IMR-90 (cell line): ENCODE measurements at regions not wholly inside any gene's neighbourhood (a gene's known extent, or its start where the extent isn't known, plus 50 kb on each side); places are given as distances from the start of the nearest gene placed in this dataset.

Experiments
- ATAC-seq: fragments of 200-7000 bp; cut with Tn5 transposase; 2 replicates; pipeline ENCODE4 v1.9.1; 2020; ENCODE audit warnings: low read depth, mild to moderate bottlenecking, moderate library complexity
- BruUV-seq: library from RNA; stranded (reverse); fragments of 400-500 nt; replicated peaks from 2 replicates; lab custom pipeline; 2021; lab: Mats Ljungman, UMichigan
- CTCF ChIA-PET: fragments of 300-600 bp; formaldehyde crosslinking; extraction: SDS; loops from one replicate; lab custom pipeline; 2021; ENCODE audit warnings: antibody characterized with exemption; lab: Yijun Ruan, JAX
- POLR2A ChIA-PET: fragments of 300-600 bp; sonication (Branson Sonifier 250); formaldehyde crosslinking; loops from one replicate; lab custom pipeline; 2022; ENCODE audit warnings: antibody characterized with exemption; ENCODE audit not compliant: unreplicated experiment; lab: Charles Lee
- DNase-seq: peaks from one replicate; pipeline ENCODE4 v3.0.0; 2013
- H2AFZ ChIP-seq: replicated peaks from 2 replicates; pipeline ENCODE3; 2013; ENCODE audit warnings: low read length, mild to moderate bottlenecking; ENCODE audit not compliant: poor library complexity
- H2AK5ac ChIP-seq: 2 replicates; pipeline ENCODE4 v1.6.1; 2013; ENCODE audit warnings: low read depth, low read length, inconsistent platforms
- H2AK9ac ChIP-seq: replicated peaks from 2 replicates; pipeline ENCODE3; 2013; ENCODE audit warnings: mild to moderate bottlenecking, low read depth, low read length, moderate library complexity; ENCODE audit not compliant: poor library complexity
- H2BK120ac ChIP-seq: 2 replicates; pipeline ENCODE4 v1.6.1; 2013; ENCODE audit warnings: low read depth, low read length, inconsistent platforms
- H2BK15ac ChIP-seq: 3 replicates; pipeline ENCODE4 v1.6.1; 2013; ENCODE audit warnings: low read depth, low read length, inconsistent platforms
- H2BK20ac ChIP-seq: 2 replicates; pipeline ENCODE4 v1.6.1; 2013; ENCODE audit warnings: low read depth, mild to moderate bottlenecking, inconsistent platforms, low read length, moderate library complexity
- H2BK5ac ChIP-seq: 2 replicates; pipeline ENCODE4 v1.6.1; 2013; ENCODE audit warnings: mild to moderate bottlenecking, low read depth, low read length, inconsistent platforms; ENCODE audit not compliant: poor library complexity, severe bottlenecking
- H3K14ac ChIP-seq: replicated peaks from 2 replicates; pipeline ENCODE4 v1.6.1; 2013; ENCODE audit warnings: low read depth, low read length, inconsistent platforms
- H3K18ac ChIP-seq: 2 replicates; pipeline ENCODE4 v1.6.1; 2013; ENCODE audit warnings: low read depth, low read length, control low read depth
- H3K23ac ChIP-seq: 2 replicates; pipeline ENCODE4 v1.6.1; 2013; ENCODE audit warnings: low read depth, low read length, inconsistent platforms
- H3K27ac ChIP-seq: 2 replicates; pipeline ENCODE4 v1.5.1; 2013; ENCODE audit warnings: mild to moderate bottlenecking, control low read depth, low read length; ENCODE audit not compliant: insufficient read depth
- H3K27me3 ChIP-seq: 2 replicates; pipeline ENCODE4 v1.6.1; 2013; ENCODE audit warnings: low read length; ENCODE audit not compliant: control insufficient read depth, insufficient read depth
- H3K36me3 ChIP-seq: 2 replicates; pipeline ENCODE4 v1.6.1; 2013; ENCODE audit warnings: low read length, mixed read lengths; ENCODE audit not compliant: control insufficient read depth, insufficient read depth
- H3K4ac ChIP-seq: 2 replicates; pipeline ENCODE4 v1.6.1; 2013; ENCODE audit warnings: low read depth, low read length, inconsistent platforms
- H3K4me1 ChIP-seq: 2 replicates; pipeline ENCODE4 v1.6.1; 2013; ENCODE audit warnings: low read length, mixed read lengths; ENCODE audit not compliant: control insufficient read depth, insufficient read depth
- H3K4me2 ChIP-seq: 2 replicates; pipeline ENCODE4 v1.6.1; 2013; ENCODE audit warnings: low read depth, mild to moderate bottlenecking, control low read depth, low read length, moderate library complexity
- H3K4me3 ChIP-seq: 2 replicates; pipeline ENCODE4 v1.5.1; 2013; ENCODE audit warnings: low read depth, mild to moderate bottlenecking, control low read depth, low read length, moderate library complexity; ENCODE audit not compliant: insufficient read depth
- H3K56ac ChIP-seq: 2 replicates; pipeline ENCODE4 v1.6.1; 2013; ENCODE audit warnings: low read length, inconsistent platforms; ENCODE audit not compliant: insufficient read depth; ENCODE audit errors: extremely low read depth
- H3K79me1 ChIP-seq, 2 experiments: 2 replicates each; pipeline ENCODE4 v1.6.1; 2013; ENCODE audit warnings: low read length in 2 of 2, inconsistent platforms in 1 of 2, low read depth in 1 of 2
- H3K9ac ChIP-seq: 2 replicates; pipeline ENCODE4 v1.6.1; 2013; ENCODE audit warnings: low read depth, low read length, control low read depth
- H3K9me1 ChIP-seq: 2 replicates; pipeline ENCODE4 v1.6.1; 2013; ENCODE audit warnings: low read length, inconsistent platforms; ENCODE audit not compliant: insufficient read depth
- H3K9me3 ChIP-seq: 2 replicates; pipeline ENCODE4 v1.6.1; 2013; ENCODE audit warnings: low read length; ENCODE audit not compliant: control insufficient read depth, insufficient read depth
- H4K20me1 ChIP-seq: 2 replicates; pipeline ENCODE4 v1.6.1; 2013; ENCODE audit warnings: low read length, inconsistent platforms; ENCODE audit not compliant: insufficient read depth
- H4K5ac ChIP-seq: 2 replicates; pipeline ENCODE4 v1.6.1; 2013; ENCODE audit warnings: mild to moderate bottlenecking, low read depth, low read length, control low read depth
- H4K8ac ChIP-seq, 2 experiments: 2 replicates each; pipeline ENCODE4 v1.6.1; 2013; ENCODE audit warnings: low read depth in 2 of 2, low read length in 2 of 2, control low read depth in 1 of 2, inconsistent platforms in 1 of 2
- H4K91ac ChIP-seq: 2 replicates; pipeline ENCODE4 v1.6.1; 2013; ENCODE audit warnings: low read depth, low read length, inconsistent platforms; ENCODE audit not compliant: insufficient read depth
- CHD1 ChIP-seq: IDR thresholded peaks from 2 replicates; pipeline ENCODE4 v1.6.1; 2012; ENCODE audit warnings: low read depth, low read length, improper control_type of control experiment
- ELK1 ChIP-seq: fragments of 150-350 bp; IDR thresholded peaks from 2 replicates; pipeline ENCODE4 v1.6.1; 2016; ENCODE audit warnings: low read depth, mild to moderate bottlenecking, low read length, moderate library complexity, borderline replicate concordance
- FOS ChIP-seq: fragments of 150-350 bp; IDR thresholded peaks from 2 replicates; pipeline ENCODE4 v1.6.1; 2016; ENCODE audit warnings: low read depth, low read length
- MAZ ChIP-seq: IDR thresholded peaks from 2 replicates; pipeline ENCODE4 v1.6.1; 2012; ENCODE audit warnings: low read depth, mild to moderate bottlenecking, low read length, improper control_type of control experiment, moderate library complexity, borderline replicate concordance
- MXI1 ChIP-seq: IDR thresholded peaks from 2 replicates; pipeline ENCODE4 v1.6.1; 2012; ENCODE audit warnings: low read depth, mild to moderate bottlenecking, low read length, moderate library complexity, borderline replicate concordance
- POLR2A ChIP-seq: IDR thresholded peaks from 2 replicates; pipeline ENCODE4 v1.6.1; 2012; ENCODE audit warnings: mild to moderate bottlenecking, low read depth, low read length
- RCOR1 ChIP-seq: IDR thresholded peaks from 2 replicates; pipeline ENCODE4 v1.6.1; 2012; ENCODE audit warnings: mild to moderate bottlenecking, low read length, improper control_type of control experiment; ENCODE audit not compliant: insufficient replicate concordance
- SMC3 ChIP-seq: fragments of 150-350 bp; IDR thresholded peaks from 2 replicates; pipeline ENCODE4 v1.6.1; 2016; ENCODE audit warnings: low read depth, mild to moderate bottlenecking, antibody characterized with exemption, low read length, moderate library complexity
- USF2 ChIP-seq: fragments of 150-350 bp; IDR thresholded peaks from 2 replicates; pipeline ENCODE4 v1.6.1; 2017; ENCODE audit warnings: mild to moderate bottlenecking, antibody characterized with exemption, low read length, low read depth
- WGBS, 2 experiments: methylation state at CpG; one replicate each; pipeline versions ENCODE4 v1.1.5 to v1.1.7; 2013; ENCODE audit warnings: missing lambda C conversion rate in 2 of 2; ENCODE audit not compliant: insufficient read length in 1 of 2; ENCODE audit errors: extremely low coverage in 2 of 2; 5-methylcytosine and 5-hydroxymethylcytosine counted together
- dilution Hi-C: fragments of 300-500 bp; cut with HindIII; formaldehyde crosslinking; loops from one replicate; pipeline ENCODE4 v1.14.3; 2018; ENCODE audit warnings: low sequenced_read_pairs; ENCODE audit not compliant: unreplicated experiment
- in situ Hi-C: fragments of 300-500 bp; cut with MboI; formaldehyde crosslinking; loops from 3 replicates; pipeline ENCODE4 v1.14.3; 2019; ENCODE audit warnings: low sequenced_read_pairs, inconsistent platforms, mixed read lengths
- intact Hi-C: fragments of 100-400 bp; cut with micrococcal nuclease; formaldehyde crosslinking; loops from 2 replicates; pipeline ENCODE4 v1.10.0; 2022
- TF ChIP-seq, protein P1 (sequence below): conservative IDR thresholded peaks from 2 replicates; pipeline ENCODE4 v1.5.1; 2012; ENCODE audit warnings: mild to moderate bottlenecking, low read depth, low read length, improper control_type of control experiment

DNA sequence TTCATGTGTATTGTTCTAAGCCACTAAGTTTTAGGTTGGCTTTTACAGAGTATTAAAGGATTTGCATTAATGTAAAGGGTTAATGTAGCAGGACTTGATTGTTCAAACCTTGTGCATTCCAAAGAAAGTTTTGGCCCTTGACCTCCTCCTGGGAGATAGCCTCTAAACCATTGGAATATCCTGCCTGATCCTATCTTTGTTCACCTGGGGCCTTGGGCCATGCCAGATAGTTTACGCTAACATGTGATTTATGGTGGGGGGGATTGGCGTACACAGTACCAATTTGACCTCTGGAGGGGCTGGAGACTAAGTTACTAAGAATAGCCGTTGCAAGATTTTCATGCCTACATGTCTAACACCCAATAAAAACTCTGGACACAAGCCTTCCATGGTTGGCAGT lies 1002.7 kb upstream of the PABPC4L start:
- Histone ChIP-seq H3K4me3 (no peak overlapping the region), H4K91ac (no peak overlapping the region), H3K27me3 (no peaks in the 10 kb centered on the region), H3K27ac (no peak overlapping the region), H3K79me1 (no peaks in the 10 kb centered on the region), H2BK120ac (no peak overlapping the region), H3K9me3 (peaks cover 1% of the 10 kb centered on the region; the same call in 1 of the 2 replicates), H3K36me3 (no peaks in the 10 kb centered on the region), H2BK20ac (no peak overlapping the region), H4K5ac (no peak overlapping the region), H3K4ac (no peak overlapping the region), H4K8ac (no peak overlapping the region), H2BK15ac (no peak overlapping the region), H3K14ac (no peak overlapping the region; the same call in 1 of the 2 replicates), H3K23ac (no peak overlapping the region), H3K4me2 (no peak overlapping the region), H3K4me1 (no peaks in the 10 kb centered on the region), H4K20me1 (no peaks in the 10 kb centered on the region), H3K18ac (no peak overlapping the region), H2AK9ac (no peak overlapping the region), H3K56ac (no peak overlapping the region), H3K9ac (no peak overlapping the region), H3K9me1 (no peaks in the 10 kb centered on the region), H2AK5ac (no peak overlapping the region), H2BK5ac (no peak overlapping the region), H2AFZ (no peak overlapping the region)
- BruUV-seq = no TSS peak
- intact Hi-C loops (no loop called here), in situ Hi-C loops (no loop called here), dilution Hi-C loops (no loop called here)
- CTCF ChIA-PET = no interaction called here
- ATAC-seq (no peak), DNase-seq (no peak)
- no CpG with 5 or more reads among the region's 3 CpGs for WGBS, 2 experiments
- POLR2A ChIA-PET = no interaction called here
- TF ChIP-seq RCOR1 (no peak), SMC3 (no peak), MXI1 (no peak), CHD1 (no peak), USF2 (no peak), MAZ (no peak), FOS (no peak), ELK1 (no peak), POLR2A (no peak)
- TF ChIP-seq, protein P1, sequence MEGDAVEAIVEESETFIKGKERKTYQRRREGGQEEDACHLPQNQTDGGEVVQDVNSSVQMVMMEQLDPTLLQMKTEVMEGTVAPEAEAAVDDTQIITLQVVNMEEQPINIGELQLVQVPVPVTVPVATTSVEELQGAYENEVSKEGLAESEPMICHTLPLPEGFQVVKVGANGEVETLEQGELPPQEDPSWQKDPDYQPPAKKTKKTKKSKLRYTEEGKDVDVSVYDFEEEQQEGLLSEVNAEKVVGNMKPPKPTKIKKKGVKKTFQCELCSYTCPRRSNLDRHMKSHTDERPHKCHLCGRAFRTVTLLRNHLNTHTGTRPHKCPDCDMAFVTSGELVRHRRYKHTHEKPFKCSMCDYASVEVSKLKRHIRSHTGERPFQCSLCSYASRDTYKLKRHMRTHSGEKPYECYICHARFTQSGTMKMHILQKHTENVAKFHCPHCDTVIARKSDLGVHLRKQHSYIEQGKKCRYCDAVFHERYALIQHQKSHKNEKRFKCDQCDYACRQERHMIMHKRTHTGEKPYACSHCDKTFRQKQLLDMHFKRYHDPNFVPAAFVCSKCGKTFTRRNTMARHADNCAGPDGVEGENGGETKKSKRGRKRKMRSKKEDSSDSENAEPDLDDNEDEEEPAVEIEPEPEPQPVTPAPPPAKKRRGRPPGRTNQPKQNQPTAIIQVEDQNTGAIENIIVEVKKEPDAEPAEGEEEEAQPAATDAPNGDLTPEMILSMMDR = no peak
